GM12873 (cell line): ENCODE measurements at regions not wholly inside any gene's neighbourhood (a gene's known extent, or its start where the extent isn't known, plus 50 kb on each side); places are given as distances from the start of the nearest gene placed in this dataset.

ENCODE experiments used
- CTCF ChIP-seq: IDR thresholded peaks from 2 replicates; pipeline ENCODE4 v1.5.1; 2012; ENCODE audit warnings: low read depth, mild to moderate bottlenecking, moderate library complexity, low read length, control low read depth; ENCODE audit not compliant: insufficient read depth; ENCODE audit errors: missing control alignments

GRCh38 chr5:14988223-14988622 lies 116.6 kb upstream of the ANKH start:
- TF ChIP-seq CTCF: no peak

GRCh38 chr5:14986413-14986812 lies 114.8 kb upstream of the ANKH start:
- no peak for TF ChIP-seq CTCF

- no peak for TF ChIP-seq CTCF
These were observed 112.3 kb upstream of the ANKH start for GRCh38 chr5:14983666-14984441.

GRCh38 chr5:14980698-14981097 lies 109.1 kb upstream of the ANKH start:
- TF ChIP-seq CTCF: no peak

- TF ChIP-seq CTCF: no peak
These were observed 105.6 kb upstream of the ANKH start for GRCh38 chr5:14977058-14977685.

GRCh38 chr5:14976486-14976885 lies 104.9 kb upstream of the ANKH start:
- TF ChIP-seq CTCF: no peak

- no peak for TF ChIP-seq CTCF
These were observed 100.3 kb upstream of the ANKH start for GRCh38 chr5:14971873-14972272.
